SK-N-SH (cell line): ENCODE measurements at regions not wholly inside any gene's neighbourhood (a gene's known extent, or its start where the extent isn't known, plus 50 kb on each side); places are given as distances from the start of the nearest gene placed in this dataset.

ENCODE experiments used
- CTCF ChIA-PET: fragments of 300-600, 350-600 bp; formaldehyde crosslinking; extraction: SDS; loops from one replicate; lab custom pipeline; 2021; lab: Yijun Ruan, JAX
- POLR2A ChIA-PET: fragments of 350-600 bp; sonication (Branson Sonifier 250); formaldehyde crosslinking; extraction: SDS; loops from one replicate; lab custom pipeline; 2020; ENCODE audit warnings: antibody characterized with exemption, inconsistent platforms; lab: Yijun Ruan, JAX
- DNase-seq: peaks from one replicate; pipeline ENCODE4 v3.0.0; 2012
- H2AFZ ChIP-seq: fragments of 200-600 bp; sonication (generic); 2 replicates; pipeline ENCODE4 v1.8.1; 2016; ENCODE audit warnings: antibody characterized with exemption, mild to moderate bottlenecking, low read depth
- H3F3A ChIP-seq: fragments of 200-600 bp; sonication (generic); replicated peaks from 2 replicates; pipeline ENCODE3; 2016; ENCODE audit warnings: antibody characterized with exemption, mild to moderate bottlenecking; ENCODE audit not compliant: insufficient read depth
- H3K27ac ChIP-seq, 2 experiments: fragments of 200-500 bp in 1 of 2; fragments of 200-600 bp in 1 of 2; sonication (Bioruptor generic) in 1 of 2; sonication (generic), shearing (Covaris generic) in 1 of 2; 2 replicates each; pipeline versions ENCODE4 v1.5.1 to v1.6.1; 2014 to 2016; ENCODE audit warnings: low read depth in 2 of 2, inconsistent platforms in 1 of 2, low read length in 1 of 2, mild to moderate bottlenecking in 1 of 2, mixed read lengths in 1 of 2
- H3K27me3 ChIP-seq: fragments of 200-600 bp; sonication (generic), shearing (Covaris generic); 2 replicates; pipeline ENCODE4 v1.6.1; 2016; ENCODE audit warnings: mixed run types; ENCODE audit not compliant: insufficient read depth
- H3K36me3 ChIP-seq, 2 experiments: fragments of 200-500 bp in 1 of 2; fragments of 200-600 bp in 1 of 2; sonication (Bioruptor generic) in 1 of 2; sonication (generic) in 1 of 2; replicated peaks in 1 of 2; 2 replicates each; pipeline versions ENCODE3 to v1.5.1; 2014 to 2016; ENCODE audit warnings: low read length in 1 of 2, mild to moderate bottlenecking in 1 of 2; ENCODE audit not compliant: insufficient read depth in 2 of 2, control insufficient read depth in 1 of 2
- H3K4me1 ChIP-seq, 2 experiments: fragments of 200-500 bp in 1 of 2; fragments of 200-600 bp in 1 of 2; sonication (Bioruptor generic) in 1 of 2; sonication (generic), shearing (Covaris generic) in 1 of 2; 2 replicates each; pipeline versions ENCODE4 v1.5.1 to v1.6.1; 2014 to 2016; ENCODE audit warnings: low read depth in 1 of 2, low read length in 1 of 2, mixed run types in 1 of 2; ENCODE audit not compliant: insufficient read depth in 2 of 2, control insufficient read depth in 1 of 2
- H3K4me2 ChIP-seq: fragments of 200-600 bp; sonication (generic), shearing (Covaris generic); 2 replicates; pipeline ENCODE4 v1.6.1; 2017; ENCODE audit warnings: mixed run types
- H3K4me3 ChIP-seq, 2 experiments: fragments of 200-500 bp in 1 of 2; fragments of 200-600 bp in 1 of 2; sonication (Bioruptor generic) in 1 of 2; sonication (generic), shearing (Covaris generic) in 1 of 2; 2 replicates each; pipeline versions ENCODE4 v1.5.1 to v1.8.1; 2014 to 2016; ENCODE audit warnings: low read depth in 2 of 2, inconsistent platforms in 1 of 2, low read length in 1 of 2, mild to moderate bottlenecking in 1 of 2, mixed read lengths in 1 of 2, moderate library complexity in 1 of 2
- H3K79me2 ChIP-seq: fragments of 200-600 bp; sonication (generic); 2 replicates; pipeline ENCODE4 v1.8.1; 2017; ENCODE audit warnings: mild to moderate bottlenecking; ENCODE audit not compliant: insufficient read depth
- H3K9ac ChIP-seq: fragments of 200-600 bp; sonication (generic); 2 replicates; pipeline ENCODE4 v1.6.1; 2017; ENCODE audit warnings: mixed run types
- H3K9me2 ChIP-seq: fragments of 200-600 bp; sonication (generic); 2 replicates; pipeline ENCODE4 v1.6.1; 2017; ENCODE audit warnings: mixed run types
- H3K9me3 ChIP-seq: fragments of 200-600 bp; sonication (generic); 2 replicates; pipeline ENCODE4 v1.6.1; 2017; ENCODE audit warnings: mixed run types, mild to moderate bottlenecking, moderate library complexity
- H4K20me1 ChIP-seq: fragments of 200-600 bp; sonication (generic); 2 replicates; pipeline ENCODE4 v1.6.1; 2017; ENCODE audit warnings: mild to moderate bottlenecking, mixed run types; ENCODE audit not compliant: insufficient read depth
- EZH2phosphoT487 ChIP-seq: fragments of 200-600 bp; sonication (generic); IDR thresholded peaks from 2 replicates; pipeline ENCODE4 v1.6.1; 2017; ENCODE audit warnings: low read depth, mixed run types, mild to moderate bottlenecking, antibody characterized with exemption, moderate library complexity, borderline replicate concordance
- FOSL2 ChIP-seq: IDR thresholded peaks from 2 replicates; pipeline ENCODE4 v1.4.0; 2012; ENCODE audit warnings: low read depth, mild to moderate bottlenecking, moderate library complexity, borderline replicate concordance
- FOXM1 ChIP-seq: IDR thresholded peaks from 2 replicates; pipeline ENCODE4 v1.4.0; 2012; ENCODE audit warnings: low read depth, mild to moderate bottlenecking
- GATA2 ChIP-seq: sonication (generic); formaldehyde crosslinking; IDR thresholded peaks from 2 replicates; pipeline ENCODE4 v1.5.0; 2020; ENCODE audit warnings: mild to moderate bottlenecking, missing genetic modification reagents
- JUND ChIP-seq: IDR thresholded peaks from 2 replicates; pipeline ENCODE4 v1.4.0; 2012
- MEF2A ChIP-seq: IDR thresholded peaks from 2 replicates; pipeline ENCODE4 v1.4.0; 2012; ENCODE audit warnings: low read depth, borderline replicate concordance
- MXI1 ChIP-seq: IDR thresholded peaks from 2 replicates; pipeline ENCODE4 v1.6.1; 2012; ENCODE audit warnings: mild to moderate bottlenecking, low read depth, low read length, improper control_type of control experiment
- NRF1 ChIP-seq: IDR thresholded peaks from 2 replicates; pipeline ENCODE4 v1.6.1; 2012; ENCODE audit warnings: low read depth, mild to moderate bottlenecking, low read length
- RXRA ChIP-seq: IDR thresholded peaks from 2 replicates; pipeline ENCODE4 v1.4.0; 2012; ENCODE audit warnings: low read depth, mild to moderate bottlenecking, borderline replicate concordance
- SIN3A ChIP-seq: IDR thresholded peaks from 2 replicates; pipeline ENCODE4 v1.6.1; 2012; ENCODE audit warnings: low read depth, mild to moderate bottlenecking, low read length, moderate library complexity, borderline replicate concordance
- SMC3 ChIP-seq: IDR thresholded peaks from 2 replicates; pipeline ENCODE4 v1.6.1; 2012; ENCODE audit warnings: low read depth, low read length, improper control_type of control experiment
- TCF12 ChIP-seq: IDR thresholded peaks from 2 replicates; pipeline ENCODE4 v1.4.0; 2012
- YY1 ChIP-seq: IDR thresholded peaks from 2 replicates; pipeline ENCODE4 v1.4.0; 2012; ENCODE audit warnings: low read depth, mild to moderate bottlenecking
- WGBS: methylation state at CpG from one replicate; pipeline ENCODE4 v1.1.6; 2017; ENCODE audit warnings: low lambda C conversion rate; 5-methylcytosine and 5-hydroxymethylcytosine counted together
- TF ChIP-seq, protein P1 (sequence below): IDR thresholded peaks from 2 replicates; pipeline ENCODE4 v1.4.0; 2012; ENCODE audit warnings: low read depth, borderline replicate concordance
- TF ChIP-seq, protein P2 (sequence below): IDR thresholded peaks from 2 replicates; pipeline ENCODE4 v1.4.0; 2012; ENCODE audit warnings: low read depth, borderline replicate concordance
- TF ChIP-seq, protein P3 (sequence below): IDR thresholded peaks from 2 replicates; pipeline ENCODE4 v1.4.0; 2012; ENCODE audit warnings: low read depth
- TF ChIP-seq, protein P4 (sequence below): fragments of 200-600 bp; sonication (generic); IDR thresholded peaks from 2 replicates; pipeline ENCODE4 v1.6.1; 2017; ENCODE audit warnings: antibody characterized with exemption, mild to moderate bottlenecking, moderate library complexity
- TF ChIP-seq, protein P5 (sequence below): IDR thresholded peaks from 2 replicates; pipeline ENCODE4 v1.6.1; 2012; ENCODE audit warnings: mild to moderate bottlenecking, low read depth, low read length, moderate library complexity
- TF ChIP-seq, protein P6 (sequence below): fragments of 150-350 bp; IDR thresholded peaks from 2 replicates; pipeline ENCODE4 v1.6.1; 2016; ENCODE audit warnings: mild to moderate bottlenecking, low read depth, low read length

DNA sequence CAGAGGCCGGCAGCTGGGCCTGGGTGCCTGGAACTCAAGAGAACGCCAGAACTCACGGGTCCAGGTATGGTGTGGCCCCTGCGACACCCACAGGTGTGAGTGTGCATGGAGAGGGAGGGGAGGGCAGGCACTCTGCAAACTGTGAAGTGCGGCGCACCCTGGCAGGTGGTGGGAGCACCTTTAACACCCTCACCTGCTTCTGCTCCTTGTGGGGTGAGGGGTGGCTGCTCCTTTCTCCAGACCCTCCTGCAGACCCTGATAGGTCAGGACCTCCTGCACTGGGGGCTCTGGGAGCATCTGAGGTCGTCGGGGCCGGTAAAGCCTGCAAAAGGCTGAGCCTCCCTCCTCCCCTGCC, 324.7 kb upstream of the SFSWAP start:
- ChIA-PET POLR2A (no interaction called here), CTCF (interaction anchor here (1.0 kb wide), 1 partner anchor 10 kb away, joined by 3 read pairs; no protein-coding TSS in a partner anchor)
- no peaks in the 10 kb centered on the region for H3F3A ChIP-seq
- H3K79me2 ChIP-seq, result no peaks in the 10 kb centered on the region
- H4K20me1 ChIP-seq, result no peaks in the 10 kb centered on the region
- no peak overlapping the region for H3K9ac ChIP-seq
- no peaks in the 10 kb centered on the region for H3K9me2 ChIP-seq
- WGBS, result 71% methylated on average over 3 of the region's 9 CpGs
- H2AFZ ChIP-seq, result no peak overlapping the region
- H3K27ac ChIP-seq, result no peak overlapping the region
- no peaks in the 10 kb centered on the region for H3K27me3 ChIP-seq
- H3K4me1 ChIP-seq, result peaks cover 0 to 37% of the 10 kb centered on the region in 2 experiments; a peak in 1 of 4 replicates
- no peak for TF ChIP-seq MXI1
- TF ChIP-seq, protein P1, sequence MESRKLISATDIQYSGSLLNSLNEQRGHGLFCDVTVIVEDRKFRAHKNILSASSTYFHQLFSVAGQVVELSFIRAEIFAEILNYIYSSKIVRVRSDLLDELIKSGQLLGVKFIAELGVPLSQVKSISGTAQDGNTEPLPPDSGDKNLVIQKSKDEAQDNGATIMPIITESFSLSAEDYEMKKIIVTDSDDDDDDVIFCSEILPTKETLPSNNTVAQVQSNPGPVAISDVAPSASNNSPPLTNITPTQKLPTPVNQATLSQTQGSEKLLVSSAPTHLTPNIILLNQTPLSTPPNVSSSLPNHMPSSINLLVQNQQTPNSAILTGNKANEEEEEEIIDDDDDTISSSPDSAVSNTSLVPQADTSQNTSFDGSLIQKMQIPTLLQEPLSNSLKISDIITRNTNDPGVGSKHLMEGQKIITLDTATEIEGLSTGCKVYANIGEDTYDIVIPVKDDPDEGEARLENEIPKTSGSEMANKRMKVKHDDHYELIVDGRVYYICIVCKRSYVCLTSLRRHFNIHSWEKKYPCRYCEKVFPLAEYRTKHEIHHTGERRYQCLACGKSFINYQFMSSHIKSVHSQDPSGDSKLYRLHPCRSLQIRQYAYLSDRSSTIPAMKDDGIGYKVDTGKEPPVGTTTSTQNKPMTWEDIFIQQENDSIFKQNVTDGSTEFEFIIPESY, result no peak
- TF ChIP-seq FOXM1, result no peak
- TF ChIP-seq RXRA, result no peak
- TF ChIP-seq EZH2phosphoT487, result no peak
- TF ChIP-seq, protein P2, sequence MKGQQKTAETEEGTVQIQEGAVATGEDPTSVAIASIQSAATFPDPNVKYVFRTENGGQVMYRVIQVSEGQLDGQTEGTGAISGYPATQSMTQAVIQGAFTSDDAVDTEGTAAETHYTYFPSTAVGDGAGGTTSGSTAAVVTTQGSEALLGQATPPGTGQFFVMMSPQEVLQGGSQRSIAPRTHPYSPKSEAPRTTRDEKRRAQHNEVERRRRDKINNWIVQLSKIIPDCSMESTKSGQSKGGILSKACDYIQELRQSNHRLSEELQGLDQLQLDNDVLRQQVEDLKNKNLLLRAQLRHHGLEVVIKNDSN, result no peak
- no peak for TF ChIP-seq SIN3A
- no peak for TF ChIP-seq NRF1
- TF ChIP-seq, protein P3, sequence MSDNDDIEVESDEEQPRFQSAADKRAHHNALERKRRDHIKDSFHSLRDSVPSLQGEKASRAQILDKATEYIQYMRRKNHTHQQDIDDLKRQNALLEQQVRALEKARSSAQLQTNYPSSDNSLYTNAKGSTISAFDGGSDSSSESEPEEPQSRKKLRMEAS, result no peak
- TF ChIP-seq, protein P4, sequence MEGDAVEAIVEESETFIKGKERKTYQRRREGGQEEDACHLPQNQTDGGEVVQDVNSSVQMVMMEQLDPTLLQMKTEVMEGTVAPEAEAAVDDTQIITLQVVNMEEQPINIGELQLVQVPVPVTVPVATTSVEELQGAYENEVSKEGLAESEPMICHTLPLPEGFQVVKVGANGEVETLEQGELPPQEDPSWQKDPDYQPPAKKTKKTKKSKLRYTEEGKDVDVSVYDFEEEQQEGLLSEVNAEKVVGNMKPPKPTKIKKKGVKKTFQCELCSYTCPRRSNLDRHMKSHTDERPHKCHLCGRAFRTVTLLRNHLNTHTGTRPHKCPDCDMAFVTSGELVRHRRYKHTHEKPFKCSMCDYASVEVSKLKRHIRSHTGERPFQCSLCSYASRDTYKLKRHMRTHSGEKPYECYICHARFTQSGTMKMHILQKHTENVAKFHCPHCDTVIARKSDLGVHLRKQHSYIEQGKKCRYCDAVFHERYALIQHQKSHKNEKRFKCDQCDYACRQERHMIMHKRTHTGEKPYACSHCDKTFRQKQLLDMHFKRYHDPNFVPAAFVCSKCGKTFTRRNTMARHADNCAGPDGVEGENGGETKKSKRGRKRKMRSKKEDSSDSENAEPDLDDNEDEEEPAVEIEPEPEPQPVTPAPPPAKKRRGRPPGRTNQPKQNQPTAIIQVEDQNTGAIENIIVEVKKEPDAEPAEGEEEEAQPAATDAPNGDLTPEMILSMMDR, result no peak
- no peak for TF ChIP-seq TCF12
- TF ChIP-seq YY1, result no peak
- TF ChIP-seq, protein P5, sequence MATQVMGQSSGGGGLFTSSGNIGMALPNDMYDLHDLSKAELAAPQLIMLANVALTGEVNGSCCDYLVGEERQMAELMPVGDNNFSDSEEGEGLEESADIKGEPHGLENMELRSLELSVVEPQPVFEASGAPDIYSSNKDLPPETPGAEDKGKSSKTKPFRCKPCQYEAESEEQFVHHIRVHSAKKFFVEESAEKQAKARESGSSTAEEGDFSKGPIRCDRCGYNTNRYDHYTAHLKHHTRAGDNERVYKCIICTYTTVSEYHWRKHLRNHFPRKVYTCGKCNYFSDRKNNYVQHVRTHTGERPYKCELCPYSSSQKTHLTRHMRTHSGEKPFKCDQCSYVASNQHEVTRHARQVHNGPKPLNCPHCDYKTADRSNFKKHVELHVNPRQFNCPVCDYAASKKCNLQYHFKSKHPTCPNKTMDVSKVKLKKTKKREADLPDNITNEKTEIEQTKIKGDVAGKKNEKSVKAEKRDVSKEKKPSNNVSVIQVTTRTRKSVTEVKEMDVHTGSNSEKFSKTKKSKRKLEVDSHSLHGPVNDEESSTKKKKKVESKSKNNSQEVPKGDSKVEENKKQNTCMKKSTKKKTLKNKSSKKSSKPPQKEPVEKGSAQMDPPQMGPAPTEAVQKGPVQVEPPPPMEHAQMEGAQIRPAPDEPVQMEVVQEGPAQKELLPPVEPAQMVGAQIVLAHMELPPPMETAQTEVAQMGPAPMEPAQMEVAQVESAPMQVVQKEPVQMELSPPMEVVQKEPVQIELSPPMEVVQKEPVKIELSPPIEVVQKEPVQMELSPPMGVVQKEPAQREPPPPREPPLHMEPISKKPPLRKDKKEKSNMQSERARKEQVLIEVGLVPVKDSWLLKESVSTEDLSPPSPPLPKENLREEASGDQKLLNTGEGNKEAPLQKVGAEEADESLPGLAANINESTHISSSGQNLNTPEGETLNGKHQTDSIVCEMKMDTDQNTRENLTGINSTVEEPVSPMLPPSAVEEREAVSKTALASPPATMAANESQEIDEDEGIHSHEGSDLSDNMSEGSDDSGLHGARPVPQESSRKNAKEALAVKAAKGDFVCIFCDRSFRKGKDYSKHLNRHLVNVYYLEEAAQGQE, result no peak
- no peak for TF ChIP-seq SMC3
- TF ChIP-seq, protein P6, sequence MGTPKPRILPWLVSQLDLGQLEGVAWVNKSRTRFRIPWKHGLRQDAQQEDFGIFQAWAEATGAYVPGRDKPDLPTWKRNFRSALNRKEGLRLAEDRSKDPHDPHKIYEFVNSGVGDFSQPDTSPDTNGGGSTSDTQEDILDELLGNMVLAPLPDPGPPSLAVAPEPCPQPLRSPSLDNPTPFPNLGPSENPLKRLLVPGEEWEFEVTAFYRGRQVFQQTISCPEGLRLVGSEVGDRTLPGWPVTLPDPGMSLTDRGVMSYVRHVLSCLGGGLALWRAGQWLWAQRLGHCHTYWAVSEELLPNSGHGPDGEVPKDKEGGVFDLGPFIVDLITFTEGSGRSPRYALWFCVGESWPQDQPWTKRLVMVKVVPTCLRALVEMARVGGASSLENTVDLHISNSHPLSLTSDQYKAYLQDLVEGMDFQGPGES, result no peak
- no peak for TF ChIP-seq FOSL2
- TF ChIP-seq GATA2 (CRISPR knock-in tag), result no peak
- no peak for TF ChIP-seq JUND
- no peak for TF ChIP-seq MEF2A
- no peak overlapping the region for H3K4me2 ChIP-seq
- H3K4me3 ChIP-seq, result no peak overlapping the region
- H3K36me3 ChIP-seq, result no peaks in the 10 kb centered on the region
- DNase-seq, result no peak
- no peaks in the 10 kb centered on the region for H3K9me3 ChIP-seq
